HG03039 (cell line): ENCODE measurements at regions not wholly inside any gene's neighbourhood (a gene's known extent, or its start where the extent isn't known, plus 50 kb on each side); places are given as distances from the start of the nearest gene placed in this dataset.
"Not testable (repeated sequence)": the region's sequence is repeated elsewhere in the genome, so short reads cannot be mapped to it uniquely, and the experiment has no call there.

Source experiments
- ATAC-seq: cut with Tn5 transposase; IDR thresholded peaks from one replicate; pipeline ENCODE4 v1.9.1; 2021; ENCODE audit warnings: mild to moderate bottlenecking, moderate library complexity; ENCODE audit not compliant: unreplicated experiment

GRCh38 chr7:124643311-124643811 lies 122.2 kb downstream of the GPR37 start:
- no peak for ATAC-seq

GRCh38 chr7:124635416-124635815 lies 130.2 kb downstream of the GPR37 start:
- no peak for ATAC-seq

DNA sequence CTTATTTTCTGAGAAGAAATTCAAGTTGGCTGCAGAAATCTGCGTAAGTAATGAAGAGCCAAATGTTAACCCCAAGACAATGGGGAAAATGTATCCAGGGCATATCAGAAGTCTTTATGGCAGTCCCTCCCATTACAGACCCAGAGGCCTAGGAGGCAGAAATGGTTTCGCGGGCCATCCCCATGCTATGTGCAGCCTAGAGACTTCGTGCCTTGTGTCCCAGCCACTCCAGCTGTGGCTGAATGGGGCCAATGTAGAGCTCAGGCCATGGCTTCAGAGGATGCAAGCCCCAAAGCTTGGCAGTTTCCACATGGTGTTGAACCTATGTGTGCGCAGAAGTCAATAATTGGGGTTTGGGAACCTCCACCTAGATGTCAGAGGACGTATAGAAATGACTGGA lies 131.9 kb downstream of the GPR37 start:
- no peak for ATAC-seq

GRCh38 chr7:124630395-124630794 lies 135.2 kb downstream of the GPR37 start:
- ATAC-seq = no peak

DNA sequence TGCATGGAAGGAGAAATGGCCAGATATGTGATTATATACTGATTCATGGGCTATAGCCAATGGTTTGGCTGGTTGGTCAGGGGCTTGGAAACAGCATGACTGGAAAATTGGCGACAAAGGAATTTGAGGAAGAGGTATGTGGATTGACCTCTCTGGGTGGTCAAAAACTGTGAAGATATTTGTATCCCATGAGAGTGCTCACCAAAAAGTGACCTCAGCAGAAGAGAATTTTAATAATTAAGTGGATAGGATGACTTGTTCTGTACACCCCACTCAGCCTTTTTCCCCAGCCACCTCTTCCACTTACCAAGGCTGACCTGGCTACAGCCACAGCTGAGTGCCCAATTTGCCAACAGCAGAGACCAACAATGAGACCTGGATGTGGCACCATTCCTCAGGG lies 146.7 kb downstream of the GPR37 start:
- no peak for ATAC-seq

DNA sequence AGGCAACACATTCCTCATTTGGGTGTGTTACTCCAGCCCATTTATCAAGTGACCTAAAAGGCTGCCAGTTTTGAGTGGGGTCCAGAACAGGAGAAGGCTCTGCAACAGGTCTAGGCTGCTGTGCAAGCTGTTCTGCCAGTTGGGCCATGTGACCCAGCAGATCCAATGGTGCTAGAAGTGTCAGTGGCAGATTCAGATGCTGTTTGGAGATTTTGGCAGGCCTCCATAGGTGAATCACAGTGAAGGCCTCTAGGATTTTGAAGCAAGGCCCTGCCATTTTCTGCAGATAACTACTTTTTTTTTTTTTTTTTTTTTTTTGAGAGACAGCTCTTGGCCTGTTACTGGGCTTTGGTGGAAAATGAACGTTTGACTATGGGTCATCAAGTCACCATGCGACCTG lies 147.5 kb downstream of the GPR37 start:
- ATAC-seq = not testable (repeated sequence)

DNA sequence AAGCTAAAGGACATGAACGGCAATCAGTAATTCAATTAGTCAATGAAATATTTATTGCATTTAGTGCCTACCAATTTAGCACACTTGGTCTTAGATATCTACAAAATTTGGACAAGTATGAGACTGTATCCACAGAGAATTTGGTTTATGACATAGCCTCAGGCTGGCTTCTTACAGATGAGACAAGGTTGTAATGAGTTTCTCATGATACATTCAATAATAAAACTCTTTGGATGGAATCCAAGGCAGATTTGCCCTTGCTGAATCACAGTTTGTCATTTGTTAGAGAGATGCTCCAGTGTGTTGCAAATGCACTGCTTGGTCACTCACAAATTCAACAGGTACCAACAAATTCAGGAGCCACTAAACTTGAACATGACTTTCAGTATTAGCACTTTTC lies 162.5 kb downstream of the GPR37 start:
- no peak for ATAC-seq

GRCh38 chr7:124597509-124597908 lies 168.1 kb downstream of the GPR37 start:
- ATAC-seq = no peak

GRCh38 chr7:124596881-124597280 lies 168.7 kb downstream of the GPR37 start:
- no peak for ATAC-seq

DNA sequence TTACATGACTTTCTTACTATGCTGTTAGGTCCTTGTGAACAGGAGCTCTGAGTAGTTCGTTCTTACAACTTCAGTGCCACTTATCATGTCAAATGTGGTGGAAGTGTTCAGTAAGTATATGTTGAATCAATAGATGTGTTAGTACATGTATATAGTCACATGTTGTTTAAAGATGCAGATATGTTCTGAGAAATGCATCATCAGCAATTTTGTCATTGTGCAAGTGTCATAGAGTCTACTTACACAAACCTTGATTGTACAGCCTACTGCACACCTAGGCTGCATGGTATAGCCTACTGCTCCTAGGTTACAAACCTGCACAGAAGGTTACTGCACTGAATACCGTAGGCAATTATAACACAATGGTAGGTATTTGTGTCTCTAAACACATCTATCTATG lies 174.8 kb downstream of the GPR37 start:
- ATAC-seq = no peak

DNA sequence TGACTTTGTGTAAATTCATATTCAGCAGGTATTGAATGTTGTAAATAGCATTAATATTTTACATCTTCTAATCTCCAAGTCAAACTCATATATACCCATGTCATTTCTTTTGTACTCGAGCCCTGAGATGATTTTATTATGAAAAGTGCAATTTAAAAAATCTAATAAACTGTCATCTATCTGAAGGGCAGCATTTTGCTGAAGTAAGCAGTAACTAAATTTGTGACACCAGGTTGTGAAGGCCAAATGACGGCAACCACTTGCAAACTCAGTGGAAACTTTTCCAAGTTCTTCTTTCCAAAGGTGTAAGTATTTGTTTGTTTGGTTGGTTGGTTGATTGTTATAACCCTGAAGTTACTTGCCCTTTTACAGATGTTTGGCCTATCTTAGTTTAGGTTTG lies 188.3 kb downstream of the GPR37 start:
- ATAC-seq = no peak

- ATAC-seq = no peak
Observed at GRCh38 chr7:124575176-124575575, 190.4 kb downstream of the GPR37 start.

- ATAC-seq = no peak
Observed at GRCh38 chr7:124570558-124570957, 195.0 kb downstream of the GPR37 start.

DNA sequence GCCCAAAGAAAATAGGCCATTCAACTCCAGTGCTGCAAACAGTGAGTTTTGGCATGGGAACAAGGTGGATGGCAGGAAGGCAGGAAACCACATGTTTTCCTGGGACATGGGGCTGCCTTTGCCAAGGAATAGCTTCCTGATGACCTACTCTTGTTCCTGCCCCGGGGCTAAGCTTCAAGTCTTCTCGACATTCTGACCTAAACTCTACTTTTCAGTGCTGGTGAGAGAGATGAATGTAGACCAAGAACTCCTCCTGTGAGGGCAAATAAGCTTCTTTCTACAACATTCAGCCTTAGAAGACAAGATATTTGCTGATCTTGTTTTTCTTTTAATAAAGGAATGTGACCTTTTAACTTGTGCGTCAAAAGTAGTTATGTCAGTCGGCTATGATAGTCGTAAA lies 199.0 kb downstream of the GPR37 start:
- ATAC-seq = no peak

- no peak for ATAC-seq
Observed at GRCh38 chr7:124557587-124557986, 208.0 kb downstream of the GPR37 start.

GRCh38 chr7:124557101-124557500 lies 208.5 kb downstream of the GPR37 start:
- ATAC-seq = no peak

GRCh38 chr7:124553502-124553901 lies 212.1 kb downstream of the GPR37 start:
- no peak for ATAC-seq

- ATAC-seq = no peak
Observed at GRCh38 chr7:124552217-124552616, 213.4 kb downstream of the GPR37 start.

DNA sequence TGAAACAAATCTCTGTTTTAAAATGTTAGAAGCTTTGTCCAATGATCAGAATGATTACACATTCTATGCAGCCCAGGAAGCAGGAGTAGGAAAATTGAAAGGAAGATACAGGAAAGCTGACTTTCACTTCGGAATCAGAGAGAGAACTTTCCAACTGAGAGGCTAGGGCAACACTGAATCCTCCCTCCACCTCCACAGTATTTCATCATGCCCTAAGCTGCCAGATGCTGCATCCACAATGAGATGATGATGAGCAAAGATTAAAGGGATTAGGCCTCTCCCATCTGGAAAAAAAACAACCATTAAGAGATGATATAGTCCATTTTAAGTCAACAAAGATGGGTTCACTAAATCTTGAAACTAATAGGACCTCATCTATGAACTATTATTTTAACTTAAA lies 215.6 kb downstream of the GPR37 start:
- no peak for ATAC-seq

- ATAC-seq = no peak
Observed at GRCh38 chr7:124542476-124542875, 223.1 kb downstream of the GPR37 start.

DNA sequence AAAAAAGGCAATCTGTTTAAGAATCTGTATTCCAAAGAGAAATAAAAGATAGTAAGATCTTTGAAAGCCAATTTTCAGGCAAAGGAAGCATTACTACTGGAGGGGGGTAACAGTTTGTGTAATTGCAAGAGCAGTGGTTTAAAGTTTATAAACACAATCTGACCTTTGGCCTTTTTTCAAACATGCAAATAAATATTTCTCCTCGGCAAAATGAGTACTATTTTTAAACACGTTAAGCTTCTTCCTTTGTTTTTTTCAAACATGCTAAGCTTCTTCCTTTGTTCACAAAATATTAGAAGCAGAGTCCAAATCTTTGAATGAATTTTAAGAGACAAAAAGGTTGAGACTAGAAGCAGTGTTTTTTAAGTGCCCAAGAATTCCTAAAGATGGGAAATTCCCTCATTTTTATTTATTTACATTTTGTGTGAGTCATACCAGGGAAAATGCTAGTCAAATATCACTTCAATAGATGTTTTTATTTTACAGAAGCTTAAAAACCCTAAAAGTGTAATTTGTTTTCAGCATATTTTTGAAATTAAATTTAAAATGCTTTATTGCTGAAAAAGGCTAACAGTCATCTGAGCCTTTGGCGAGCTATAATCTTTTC lies 229.3 kb downstream of the GPR37 start:
- no peak for ATAC-seq

DNA sequence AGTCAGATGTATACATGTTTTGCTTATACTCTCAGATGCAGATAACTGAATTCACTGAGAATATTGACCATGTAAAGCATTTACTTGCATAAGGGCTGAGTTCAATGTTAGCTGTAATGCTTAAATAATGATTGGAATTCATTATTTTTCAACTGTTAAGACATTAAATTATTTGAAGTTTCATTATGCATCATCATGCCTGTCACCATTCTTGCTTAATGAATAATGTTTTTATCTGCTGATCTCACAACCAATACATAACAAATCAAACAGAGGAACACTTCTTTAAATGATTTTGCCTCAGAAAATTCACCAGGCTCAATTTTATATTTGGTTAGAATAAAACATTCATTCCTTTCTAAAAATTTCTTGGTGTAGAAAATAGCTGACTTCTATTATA lies 233.4 kb downstream of the GPR37 start:
- no peak for ATAC-seq

DNA sequence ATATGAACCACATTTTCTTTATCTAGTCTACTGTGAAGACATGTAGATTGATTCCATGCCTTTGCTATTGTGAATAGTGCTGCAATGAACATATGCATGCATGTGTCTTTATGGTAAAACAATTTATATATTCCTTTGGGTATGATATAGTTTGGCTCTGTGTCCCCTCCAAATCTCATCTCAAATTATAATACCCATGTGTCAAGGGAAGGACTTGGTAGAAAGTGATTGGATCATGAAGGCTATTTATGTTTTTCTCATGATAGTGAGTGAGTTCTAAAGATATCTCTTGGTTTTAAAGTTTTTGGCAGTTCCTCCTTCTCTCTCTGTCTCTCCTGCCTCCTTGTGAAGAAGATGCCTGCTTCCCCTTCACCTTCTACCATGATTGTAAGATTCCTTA lies 248.7 kb downstream of the GPR37 start:
- no peak for ATAC-seq
